Fibroblast of the aortic adventitia (primary cell): ENCODE measurements at regions not wholly inside any gene's neighbourhood (a gene's known extent, or its start where the extent isn't known, plus 50 kb on each side); places are given as distances from the start of the nearest gene placed in this dataset.
"Not testable (repeated sequence)": the region's sequence is repeated elsewhere in the genome, so short reads cannot be mapped to it uniquely, and the experiment has no call there.

Experiments used
- DNase-seq: peaks from one replicate; pipeline ENCODE4 v3.0.0-alpha.2; 2010; ENCODE audit warnings: low read depth
- H3K4me3 ChIP-seq: 2 replicates; pipeline ENCODE4 v1.5.1; 2011; ENCODE audit warnings: low read depth, mild to moderate bottlenecking, control low read depth, low read length, moderate library complexity
- CTCF ChIP-seq: IDR thresholded peaks from 2 replicates; pipeline ENCODE4 v1.5.1; 2011; ENCODE audit warnings: mild to moderate bottlenecking, low read length, control low read depth, inconsistent platforms; ENCODE audit not compliant: insufficient read depth

DNA sequence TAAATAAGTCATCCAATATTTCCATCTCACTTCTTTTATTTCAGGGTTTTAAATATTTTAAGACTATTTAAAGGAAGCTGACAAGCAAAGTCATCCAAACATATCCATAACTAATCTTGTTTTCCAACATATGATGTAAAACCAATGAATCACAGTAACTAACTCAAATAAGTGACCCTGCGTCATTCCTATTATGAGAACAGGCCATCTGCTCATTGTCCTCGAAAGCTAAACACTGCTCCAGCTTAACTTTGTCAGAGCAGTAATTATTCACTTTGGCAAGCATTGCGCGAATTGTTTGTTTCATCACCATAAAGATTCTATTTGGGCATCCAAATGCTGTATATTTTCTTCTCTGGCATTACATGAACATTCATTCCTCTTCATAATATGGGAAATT is 99.1 kb downstream of the CAPZA3 start:
- peak; percentile 84 for DNase-seq

GRCh38 chr12:18837505-18837904 is 99.6 kb downstream of the CAPZA3 start:
- no peak overlapping the region for H3K4me3 ChIP-seq
- no peak for TF ChIP-seq CTCF
- DNase-seq, result peak; percentile 29

More for the DNA sequence above, 99.1 kb downstream of the CAPZA3 start:
- H3K4me3 ChIP-seq, result no peak overlapping the region
- TF ChIP-seq CTCF, result no peak

GRCh38 chr12:18840997-18841396 is 103.1 kb downstream of the CAPZA3 start:
- DNase-seq, result not testable (repeated sequence)

GRCh38 chr12:18849080-18849479 is 111.2 kb downstream of the CAPZA3 start:
- TF ChIP-seq CTCF, result no peak
- DNase-seq, result peak; percentile 20
- H3K4me3 ChIP-seq, result no peak overlapping the region

More at GRCh38 chr12:18840997-18841396, 103.1 kb downstream of the CAPZA3 start:
- H3K4me3 ChIP-seq, result not testable (repeated sequence)

- H3K4me3 ChIP-seq, result no peak overlapping the region
- no peak for TF ChIP-seq CTCF
- peak; percentile 58 for DNase-seq
Measured at GRCh38 chr12:18849761-18850160, 111.8 kb downstream of the CAPZA3 start.

DNA sequence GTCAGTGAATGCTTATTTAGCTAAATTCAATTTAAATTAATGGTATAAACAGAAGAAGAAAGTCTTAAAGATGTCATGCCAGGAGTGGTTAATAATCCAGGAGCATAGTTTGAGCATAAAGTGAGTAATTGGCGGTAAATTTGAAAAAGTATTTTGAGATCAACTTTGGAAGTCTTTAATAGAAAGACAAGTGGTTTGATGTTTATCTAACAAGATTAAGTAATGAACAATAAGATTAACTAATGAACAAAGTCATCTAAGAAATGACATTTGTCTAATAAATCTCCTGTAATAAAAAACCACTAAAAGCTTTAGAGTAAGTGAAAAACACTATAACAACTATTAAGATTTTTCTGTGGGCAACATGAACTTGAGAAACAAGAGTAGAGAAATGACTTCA is 112.8 kb downstream of the CAPZA3 start:
- no peak for DNase-seq
- H3K4me3 ChIP-seq, result no peak overlapping the region
- no peak for TF ChIP-seq CTCF

- no peak for TF ChIP-seq CTCF
- H3K4me3 ChIP-seq, result no peak overlapping the region
- DNase-seq, result no peak
Measured at GRCh38 chr12:18851271-18851670, 113.4 kb downstream of the CAPZA3 start.
